ENCODE measurements at regions not wholly inside any gene's neighbourhood (a gene's known extent, or its start where the extent isn't known, plus 50 kb on each side); places are given as distances from the start of the nearest gene placed in this dataset.

GRCh38 chr21:41589131-41589530 is 81.2 kb upstream of the TMPRSS2 start (continued):
- TF ChIP-seq, protein P1, sequence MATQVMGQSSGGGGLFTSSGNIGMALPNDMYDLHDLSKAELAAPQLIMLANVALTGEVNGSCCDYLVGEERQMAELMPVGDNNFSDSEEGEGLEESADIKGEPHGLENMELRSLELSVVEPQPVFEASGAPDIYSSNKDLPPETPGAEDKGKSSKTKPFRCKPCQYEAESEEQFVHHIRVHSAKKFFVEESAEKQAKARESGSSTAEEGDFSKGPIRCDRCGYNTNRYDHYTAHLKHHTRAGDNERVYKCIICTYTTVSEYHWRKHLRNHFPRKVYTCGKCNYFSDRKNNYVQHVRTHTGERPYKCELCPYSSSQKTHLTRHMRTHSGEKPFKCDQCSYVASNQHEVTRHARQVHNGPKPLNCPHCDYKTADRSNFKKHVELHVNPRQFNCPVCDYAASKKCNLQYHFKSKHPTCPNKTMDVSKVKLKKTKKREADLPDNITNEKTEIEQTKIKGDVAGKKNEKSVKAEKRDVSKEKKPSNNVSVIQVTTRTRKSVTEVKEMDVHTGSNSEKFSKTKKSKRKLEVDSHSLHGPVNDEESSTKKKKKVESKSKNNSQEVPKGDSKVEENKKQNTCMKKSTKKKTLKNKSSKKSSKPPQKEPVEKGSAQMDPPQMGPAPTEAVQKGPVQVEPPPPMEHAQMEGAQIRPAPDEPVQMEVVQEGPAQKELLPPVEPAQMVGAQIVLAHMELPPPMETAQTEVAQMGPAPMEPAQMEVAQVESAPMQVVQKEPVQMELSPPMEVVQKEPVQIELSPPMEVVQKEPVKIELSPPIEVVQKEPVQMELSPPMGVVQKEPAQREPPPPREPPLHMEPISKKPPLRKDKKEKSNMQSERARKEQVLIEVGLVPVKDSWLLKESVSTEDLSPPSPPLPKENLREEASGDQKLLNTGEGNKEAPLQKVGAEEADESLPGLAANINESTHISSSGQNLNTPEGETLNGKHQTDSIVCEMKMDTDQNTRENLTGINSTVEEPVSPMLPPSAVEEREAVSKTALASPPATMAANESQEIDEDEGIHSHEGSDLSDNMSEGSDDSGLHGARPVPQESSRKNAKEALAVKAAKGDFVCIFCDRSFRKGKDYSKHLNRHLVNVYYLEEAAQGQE (IDR thresholded peaks at IDR 0.05; ENCODE audit: low read depth, low read length): no peak
- no peak for TF ChIP-seq YY1 (IDR thresholded peaks at IDR 0.05; ENCODE audit: low read depth)
- TF ChIP-seq FOXM1 (IDR thresholded peaks at IDR 0.05; ENCODE audit: low read depth): no peak
- TF ChIP-seq SIN3A (IDR thresholded peaks at IDR 0.05; ENCODE audit: borderline replicate concordance, low read depth, low read length): no peak
- TF ChIP-seq TCF12 (IDR thresholded peaks at IDR 0.05): no peak
- TF ChIP-seq NFIC (IDR thresholded peaks at IDR 0.05; ENCODE audit: borderline replicate concordance): no peak

GRCh38 chr21:41585199-41585994 is 77.4 kb upstream of the TMPRSS2 start:
- H3K4me2 ChIP-seq: no peak overlapping the region
- WGBS (ENCODE audit: low lambda C conversion rate): 58% methylated on average over 14 of the region's 14 CpGs
- no peaks in the 10 kb centered on the region for H4K20me1 ChIP-seq (ENCODE audit: insufficient read depth)
- no peaks in the 10 kb centered on the region for H3K9me2 ChIP-seq
- no peaks in the 10 kb centered on the region for H3K9me3 ChIP-seq
- no peaks in the 10 kb centered on the region for H3K4me1 ChIP-seq (ENCODE audit: control insufficient read depth in 1 of 2, insufficient read depth in 2 of 2, low read depth in 1 of 2, low read length in 1 of 2)
- H3K4me3 ChIP-seq (ENCODE audit: low read depth in 2 of 2, low read length in 1 of 2): no peak overlapping the region
- no peak overlapping the region for H3K27ac ChIP-seq (ENCODE audit: low read depth in 2 of 2, low read length in 1 of 2)
- no peak for DNase-seq
- H3K27me3 ChIP-seq (ENCODE audit: insufficient read depth): no peaks in the 10 kb centered on the region
- H2AFZ ChIP-seq (ENCODE audit: low read depth): no peak overlapping the region
- POLR2A ChIA-PET: no interaction called here
- no peaks in the 10 kb centered on the region for H3F3A ChIP-seq (replicated peaks; ENCODE audit: insufficient read depth)
- CTCF ChIA-PET: no interaction called here
- H3K79me2 ChIP-seq (ENCODE audit: insufficient read depth): no peaks in the 10 kb centered on the region
- no peaks in the 10 kb centered on the region for H3K36me3 ChIP-seq (replicated peaks in 1 of 2; ENCODE audit: control insufficient read depth in 1 of 2, insufficient read depth in 2 of 2, low read length in 1 of 2)
- TF ChIP-seq RFX5 (IDR thresholded peaks at IDR 0.05; ENCODE audit: low read length): no peak
- no peak for TF ChIP-seq EZH2phosphoT487 (IDR thresholded peaks at IDR 0.05; ENCODE audit: borderline replicate concordance, low read depth)
- TF ChIP-seq, protein P2, sequence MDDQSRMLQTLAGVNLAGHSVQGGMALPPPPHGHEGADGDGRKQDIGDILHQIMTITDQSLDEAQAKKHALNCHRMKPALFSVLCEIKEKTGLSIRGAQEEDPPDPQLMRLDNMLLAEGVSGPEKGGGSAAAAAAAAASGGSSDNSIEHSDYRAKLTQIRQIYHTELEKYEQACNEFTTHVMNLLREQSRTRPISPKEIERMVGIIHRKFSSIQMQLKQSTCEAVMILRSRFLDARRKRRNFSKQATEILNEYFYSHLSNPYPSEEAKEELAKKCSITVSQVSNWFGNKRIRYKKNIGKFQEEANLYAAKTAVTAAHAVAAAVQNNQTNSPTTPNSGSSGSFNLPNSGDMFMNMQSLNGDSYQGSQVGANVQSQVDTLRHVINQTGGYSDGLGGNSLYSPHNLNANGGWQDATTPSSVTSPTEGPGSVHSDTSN (IDR thresholded peaks at IDR 0.05): no peak
- no peak for TF ChIP-seq MEF2A (IDR thresholded peaks at IDR 0.05; ENCODE audit: borderline replicate concordance, low read depth)
- TF ChIP-seq GABPA (IDR thresholded peaks at IDR 0.05; ENCODE audit: low read depth): no peak
- no peak for TF ChIP-seq FOXM1 (IDR thresholded peaks at IDR 0.05; ENCODE audit: low read depth)
- TF ChIP-seq NFIC (IDR thresholded peaks at IDR 0.05; ENCODE audit: borderline replicate concordance): no peak
- no peak for TF ChIP-seq MXI1 (IDR thresholded peaks at IDR 0.05; ENCODE audit: low read depth, low read length)
- no peak for TF ChIP-seq NRF1 (IDR thresholded peaks at IDR 0.05; ENCODE audit: low read depth, low read length)
- no peak for TF ChIP-seq CTCF (IDR thresholded peaks at IDR 0.05)
- TF ChIP-seq CHD2 (IDR thresholded peaks at IDR 0.05; ENCODE audit: low read length, partially characterized antibody): no peak
- no peak for TF ChIP-seq FOXJ3 (CRISPR knock-in tag; IDR thresholded peaks at IDR 0.05)
- TF ChIP-seq, protein P3, sequence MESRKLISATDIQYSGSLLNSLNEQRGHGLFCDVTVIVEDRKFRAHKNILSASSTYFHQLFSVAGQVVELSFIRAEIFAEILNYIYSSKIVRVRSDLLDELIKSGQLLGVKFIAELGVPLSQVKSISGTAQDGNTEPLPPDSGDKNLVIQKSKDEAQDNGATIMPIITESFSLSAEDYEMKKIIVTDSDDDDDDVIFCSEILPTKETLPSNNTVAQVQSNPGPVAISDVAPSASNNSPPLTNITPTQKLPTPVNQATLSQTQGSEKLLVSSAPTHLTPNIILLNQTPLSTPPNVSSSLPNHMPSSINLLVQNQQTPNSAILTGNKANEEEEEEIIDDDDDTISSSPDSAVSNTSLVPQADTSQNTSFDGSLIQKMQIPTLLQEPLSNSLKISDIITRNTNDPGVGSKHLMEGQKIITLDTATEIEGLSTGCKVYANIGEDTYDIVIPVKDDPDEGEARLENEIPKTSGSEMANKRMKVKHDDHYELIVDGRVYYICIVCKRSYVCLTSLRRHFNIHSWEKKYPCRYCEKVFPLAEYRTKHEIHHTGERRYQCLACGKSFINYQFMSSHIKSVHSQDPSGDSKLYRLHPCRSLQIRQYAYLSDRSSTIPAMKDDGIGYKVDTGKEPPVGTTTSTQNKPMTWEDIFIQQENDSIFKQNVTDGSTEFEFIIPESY (IDR thresholded peaks at IDR 0.05; ENCODE audit: borderline replicate concordance, low read depth): no peak
- no peak for TF ChIP-seq SIN3A (IDR thresholded peaks at IDR 0.05; ENCODE audit: borderline replicate concordance, low read depth, low read length)
- no peak for TF ChIP-seq EP300 (IDR thresholded peaks at IDR 0.05; ENCODE audit: borderline replicate concordance in 1 of 2, low read depth in 1 of 2, low read length in 1 of 2)
- no peak overlapping the region for H3K9ac ChIP-seq

Measured in SK-N-SH (cell line).